ENCODE measurements at regions not wholly inside any gene's neighbourhood (a gene's known extent, or its start where the extent isn't known, plus 50 kb on each side); places are given as distances from the start of the nearest gene placed in this dataset.

GRCh38 chr17:79252886-79253285 is 178.3 kb downstream of the ENGASE start:
- H2AFZ ChIP-seq (ENCODE audit: low read depth, low read length): no peak overlapping the region
- no peak overlapping the region for H3K4me3 ChIP-seq (ENCODE audit: low read length)
- no peaks in the 10 kb centered on the region for H3K36me3 ChIP-seq (ENCODE audit: insufficient read depth, low read length)
- no peaks in the 10 kb centered on the region for H3K9me3 ChIP-seq (ENCODE audit: low read length)
- H3K27me3 ChIP-seq (ENCODE audit: insufficient read depth, low read length): peaks cover 46% of the 10 kb centered on the region
- no peaks in the 10 kb centered on the region for H3K4me1 ChIP-seq (ENCODE audit: insufficient read depth, low read length)

- no peaks in the 10 kb centered on the region for H3K9me3 ChIP-seq (ENCODE audit: low read length)
- H2AFZ ChIP-seq (ENCODE audit: low read depth, low read length): no peak overlapping the region
- H3K27me3 ChIP-seq (ENCODE audit: insufficient read depth, low read length): peaks cover 40% of the 10 kb centered on the region
- H3K4me3 ChIP-seq (ENCODE audit: low read length): no peak overlapping the region
- H3K4me1 ChIP-seq (ENCODE audit: insufficient read depth, low read length): no peaks in the 10 kb centered on the region
- H3K36me3 ChIP-seq (ENCODE audit: insufficient read depth, low read length): no peaks in the 10 kb centered on the region
These were observed 177.2 kb downstream of the ENGASE start for GRCh38 chr17:79251824-79252223.

GRCh38 chr17:79249929-79250521 is 175.4 kb downstream of the ENGASE start:
- Histone ChIP-seq H2AFZ (ENCODE audit: low read depth, low read length) (no peak overlapping the region), H3K4me1 (ENCODE audit: insufficient read depth, low read length) (no peaks in the 10 kb centered on the region), H3K27me3 (ENCODE audit: insufficient read depth, low read length) (peaks cover 36% of the 10 kb centered on the region), H3K4me3 (ENCODE audit: low read length) (no peak overlapping the region), H3K9me3 (ENCODE audit: low read length) (no peaks in the 10 kb centered on the region), H3K36me3 (ENCODE audit: insufficient read depth, low read length) (no peaks in the 10 kb centered on the region)

- Histone ChIP-seq H3K36me3 (ENCODE audit: insufficient read depth, low read length) (no peaks in the 10 kb centered on the region), H3K9me3 (ENCODE audit: low read length) (no peaks in the 10 kb centered on the region), H2AFZ (ENCODE audit: low read depth, low read length) (no peak overlapping the region), H3K4me3 (ENCODE audit: low read length) (no peak overlapping the region), H3K4me1 (ENCODE audit: insufficient read depth, low read length) (no peaks in the 10 kb centered on the region), H3K27me3 (ENCODE audit: insufficient read depth, low read length) (peaks cover 35% of the 10 kb centered on the region)
These were observed 174.3 kb downstream of the ENGASE start for GRCh38 chr17:79248843-79249493.

GRCh38 chr17:79246225-79247190 is 171.9 kb downstream of the ENGASE start:
- H2AFZ ChIP-seq (ENCODE audit: low read depth, low read length): no peak overlapping the region
- no peaks in the 10 kb centered on the region for H3K36me3 ChIP-seq (ENCODE audit: insufficient read depth, low read length)
- no peak overlapping the region for H3K4me3 ChIP-seq (ENCODE audit: low read length)
- H3K27me3 ChIP-seq (ENCODE audit: insufficient read depth, low read length): peaks cover 19% of the 10 kb centered on the region
- no peaks in the 10 kb centered on the region for H3K9me3 ChIP-seq (ENCODE audit: low read length)
- H3K4me1 ChIP-seq (ENCODE audit: insufficient read depth, low read length): no peaks in the 10 kb centered on the region

GRCh38 chr17:79244665-79245064 is 170.0 kb downstream of the ENGASE start:
- H3K36me3 ChIP-seq (ENCODE audit: insufficient read depth, low read length): no peaks in the 10 kb centered on the region
- no peaks in the 10 kb centered on the region for H3K4me1 ChIP-seq (ENCODE audit: insufficient read depth, low read length)
- H3K4me3 ChIP-seq (ENCODE audit: low read length): no peak overlapping the region
- peaks cover 7% of the 10 kb centered on the region for H3K27me3 ChIP-seq (ENCODE audit: insufficient read depth, low read length)
- H2AFZ ChIP-seq (ENCODE audit: low read depth, low read length): no peak overlapping the region
- no peaks in the 10 kb centered on the region for H3K9me3 ChIP-seq (ENCODE audit: low read length)

GRCh38 chr17:79243996-79244395 is 169.4 kb downstream of the ENGASE start:
- no peaks in the 10 kb centered on the region for H3K9me3 ChIP-seq (ENCODE audit: low read length)
- no peak overlapping the region for H2AFZ ChIP-seq (ENCODE audit: low read depth, low read length)
- H3K36me3 ChIP-seq (ENCODE audit: insufficient read depth, low read length): no peaks in the 10 kb centered on the region
- H3K27me3 ChIP-seq (ENCODE audit: insufficient read depth, low read length): peaks cover 8% of the 10 kb centered on the region
- no peak overlapping the region for H3K4me3 ChIP-seq (ENCODE audit: low read length)
- no peaks in the 10 kb centered on the region for H3K4me1 ChIP-seq (ENCODE audit: insufficient read depth, low read length)

GRCh38 chr17:79243603-79243990 is 169.0 kb downstream of the ENGASE start:
- Histone ChIP-seq H3K4me1 (ENCODE audit: insufficient read depth, low read length) (no peaks in the 10 kb centered on the region), H3K36me3 (ENCODE audit: insufficient read depth, low read length) (no peaks in the 10 kb centered on the region), H2AFZ (ENCODE audit: low read depth, low read length) (no peak overlapping the region), H3K27me3 (ENCODE audit: insufficient read depth, low read length) (peaks cover 9% of the 10 kb centered on the region), H3K4me3 (ENCODE audit: low read length) (no peak overlapping the region), H3K9me3 (ENCODE audit: low read length) (no peaks in the 10 kb centered on the region)

- no peak overlapping the region for H3K4me3 ChIP-seq (ENCODE audit: low read length)
- H3K9me3 ChIP-seq (ENCODE audit: low read length): no peaks in the 10 kb centered on the region
- peaks cover 14% of the 10 kb centered on the region for H3K27me3 ChIP-seq (ENCODE audit: insufficient read depth, low read length)
These were observed 168.4 kb downstream of the ENGASE start for GRCh38 chr17:79242873-79243602.

GRCh38 chr17:79242393-79242792 is 167.8 kb downstream of the ENGASE start:
- Histone ChIP-seq H3K4me3 (ENCODE audit: low read length) (no peak overlapping the region), H3K36me3 (ENCODE audit: insufficient read depth, low read length) (no peaks in the 10 kb centered on the region), H3K4me1 (ENCODE audit: insufficient read depth, low read length) (no peaks in the 10 kb centered on the region), H3K9me3 (ENCODE audit: low read length) (no peaks in the 10 kb centered on the region), H2AFZ (ENCODE audit: low read depth, low read length) (no peak overlapping the region), H3K27me3 (ENCODE audit: insufficient read depth, low read length) (peaks cover 17% of the 10 kb centered on the region)

More at GRCh38 chr17:79242873-79243602, 168.4 kb downstream of the ENGASE start:
- H3K4me1 ChIP-seq (ENCODE audit: insufficient read depth, low read length): no peaks in the 10 kb centered on the region
- H3K36me3 ChIP-seq (ENCODE audit: insufficient read depth, low read length): no peaks in the 10 kb centered on the region
- no peak overlapping the region for H2AFZ ChIP-seq (ENCODE audit: low read depth, low read length)

GRCh38 chr17:79241616-79242015 is 167.0 kb downstream of the ENGASE start:
- Histone ChIP-seq H2AFZ (ENCODE audit: low read depth, low read length) (no peak overlapping the region), H3K9me3 (ENCODE audit: low read length) (no peaks in the 10 kb centered on the region), H3K4me3 (ENCODE audit: low read length) (no peak overlapping the region), H3K4me1 (ENCODE audit: insufficient read depth, low read length) (no peaks in the 10 kb centered on the region), H3K36me3 (ENCODE audit: insufficient read depth, low read length) (no peaks in the 10 kb centered on the region), H3K27me3 (ENCODE audit: insufficient read depth, low read length) (peaks cover 20% of the 10 kb centered on the region)

- H3K27me3 ChIP-seq (ENCODE audit: insufficient read depth, low read length): peaks cover 25% of the 10 kb centered on the region
These were observed 164.6 kb downstream of the ENGASE start for GRCh38 chr17:79239205-79239604.

More at GRCh38 chr17:79239205-79239604, 164.6 kb downstream of the ENGASE start:
- Histone ChIP-seq H3K4me3 (ENCODE audit: low read length) (no peak overlapping the region), H2AFZ (ENCODE audit: low read depth, low read length) (no peak overlapping the region), H3K36me3 (ENCODE audit: insufficient read depth, low read length) (no peaks in the 10 kb centered on the region), H3K9me3 (ENCODE audit: low read length) (no peaks in the 10 kb centered on the region), H3K4me1 (ENCODE audit: insufficient read depth, low read length) (no peaks in the 10 kb centered on the region)
